ENCODE measurements at regions not wholly inside any gene's neighbourhood (a gene's known extent, or its start where the extent isn't known, plus 50 kb on each side); places are given as distances from the start of the nearest gene placed in this dataset.

GRCh38 chr2:133682347-133682746 lies 114.1 kb upstream of the NCKAP5 start:
- ATAC-seq (no peak), DNase-seq (no peak)
- H3K27me3 ChIP-seq, result no peaks in the 10 kb centered on the region
- H3K4me1 ChIP-seq, result peaks cover 0 to 3% (median 0%) of the 10 kb centered on the region in 4 donors
- TF ChIP-seq CTCF (IDR thresholded peaks at IDR 0.05) (no peak), POLR2A (IDR thresholded peaks at IDR 0.05) (no peak)
- 64% methylated on average over 1 of the region's 1 CpG for WGBS (ENCODE audit: insufficient coverage, low coverage, low lambda C conversion rate, missing lambda C conversion rate)
- no peak overlapping the region for H3K27ac ChIP-seq
- H3K36me3 ChIP-seq, result no peaks in the 10 kb centered on the region
- no peak overlapping the region for H3K4me3 ChIP-seq
- no peaks in the 10 kb centered on the region for H3K9me3 ChIP-seq
- intact Hi-C loops (cut with DNase I), result no loop called here

GRCh38 chr2:133682906-133683305 lies 114.6 kb upstream of the NCKAP5 start:
- no peaks in the 10 kb centered on the region for H3K36me3 ChIP-seq
- TF ChIP-seq POLR2A (IDR thresholded peaks at IDR 0.05) (no peak), CTCF (IDR thresholded peaks at IDR 0.05) (no peak)
- no peaks in the 10 kb centered on the region for H3K9me3 ChIP-seq
- no peaks in the 10 kb centered on the region for H3K27me3 ChIP-seq
- no peak overlapping the region for H3K27ac ChIP-seq
- ATAC-seq (no peak), DNase-seq (no peak)
- peaks cover 0 to 3% (median 0%) of the 10 kb centered on the region in 4 donors for H3K4me1 ChIP-seq
- intact Hi-C loops (cut with DNase I), result no loop called here
- WGBS (ENCODE audit: insufficient coverage, low coverage, low lambda C conversion rate, missing lambda C conversion rate), result 37% methylated on average over 3 of the region's 3 CpGs
- no peak overlapping the region for H3K4me3 ChIP-seq

- ATAC-seq (no peak), DNase-seq (no peak)
- Histone ChIP-seq H3K27ac (no peak overlapping the region), H3K4me3 (no peak overlapping the region), H3K36me3 (no peaks in the 10 kb centered on the region), H3K27me3 (no peaks in the 10 kb centered on the region), H3K4me1 (no peaks in the 10 kb centered on the region), H3K9me3 (no peaks in the 10 kb centered on the region)
- WGBS (ENCODE audit: insufficient coverage, low coverage, low lambda C conversion rate, missing lambda C conversion rate), result 91% methylated on average over 2 of the region's 2 CpGs
- TF ChIP-seq POLR2A (IDR thresholded peaks at IDR 0.05), result no peak
- TF ChIP-seq CTCF (IDR thresholded peaks at IDR 0.05), result no peak
- intact Hi-C loops (cut with DNase I), result no loop called here
These were observed 117.5 kb upstream of the NCKAP5 start for GRCh38 chr2:133685636-133686215.

GRCh38 chr2:133690780-133691179 lies 122.5 kb upstream of the NCKAP5 start:
- Histone ChIP-seq H3K4me1 (no peaks in the 10 kb centered on the region), H3K9me3 (no peaks in the 10 kb centered on the region), H3K27ac (no peak overlapping the region), H3K4me3 (no peak overlapping the region), H3K36me3 (no peaks in the 10 kb centered on the region), H3K27me3 (no peaks in the 10 kb centered on the region)
- 64% methylated on average over 3 of the region's 3 CpGs for WGBS (ENCODE audit: insufficient coverage, low coverage, low lambda C conversion rate, missing lambda C conversion rate)
- DNase-seq, result no peak
- intact Hi-C loops (cut with DNase I), result no loop called here
- no peak for TF ChIP-seq POLR2A (IDR thresholded peaks at IDR 0.05)
- no peak for TF ChIP-seq CTCF (IDR thresholded peaks at IDR 0.05)
- no peak for ATAC-seq

- H3K27me3 ChIP-seq, result no peaks in the 10 kb centered on the region
- H3K36me3 ChIP-seq, result no peaks in the 10 kb centered on the region
- H3K4me1 ChIP-seq, result no peaks in the 10 kb centered on the region
- ATAC-seq (no peak), DNase-seq (no peak)
- intact Hi-C loops (cut with DNase I), result no loop called here
- 70% methylated on average over 2 of the region's 2 CpGs for WGBS (ENCODE audit: insufficient coverage, low coverage, low lambda C conversion rate, missing lambda C conversion rate)
- no peak overlapping the region for H3K4me3 ChIP-seq
- no peaks in the 10 kb centered on the region for H3K9me3 ChIP-seq
- H3K27ac ChIP-seq, result no peak overlapping the region
- TF ChIP-seq CTCF (IDR thresholded peaks at IDR 0.05), result no peak
- no peak for TF ChIP-seq POLR2A (IDR thresholded peaks at IDR 0.05)
These were observed 123.1 kb upstream of the NCKAP5 start for GRCh38 chr2:133691336-133691735.

Data from right lobe of liver (tissue), 6 donors.